NB4 (cell line): ENCODE measurements at regions not wholly inside any gene's neighbourhood (a gene's known extent, or its start where the extent isn't known, plus 50 kb on each side); places are given as distances from the start of the nearest gene placed in this dataset.

Experiments used
- CTCF ChIP-seq: IDR thresholded peaks from one replicate; pipeline ENCODE4 v1.5.1; 2012; ENCODE audit warnings: low read depth, low read length
- MAX ChIP-seq: IDR thresholded peaks from 2 replicates; pipeline ENCODE4 v1.6.1; 2011; ENCODE audit warnings: low read depth, low read length
- MYC ChIP-seq: IDR thresholded peaks from 2 replicates; pipeline ENCODE4 v1.6.1; 2011; ENCODE audit warnings: low read depth, low read length
- POLR2A ChIP-seq: IDR thresholded peaks from 2 replicates; pipeline ENCODE4 v1.6.1; 2011; ENCODE audit warnings: mild to moderate bottlenecking; ENCODE audit not compliant: insufficient read length; ENCODE audit errors: extremely low read depth

GRCh38 chr6:153662982-153663381 lies 376.1 kb upstream of the OPRM1 start:
- no peak for TF ChIP-seq CTCF
- TF ChIP-seq MAX: no peak
- no peak for TF ChIP-seq POLR2A
- no peak for TF ChIP-seq MYC
